ENCODE measurements at regions not wholly inside any gene's neighbourhood (a gene's known extent, or its start where the extent isn't known, plus 50 kb on each side); places are given as distances from the start of the nearest gene placed in this dataset.

- DNase-seq, result no peak
These were observed 270.2 kb upstream of the RAB6C start for GRCh38 chr2:129709001-129709955.

- DNase-seq, result no peak
These were observed 269.4 kb upstream of the RAB6C start for GRCh38 chr2:129709956-129710598.

GRCh38 chr2:129710670-129711495 is 268.6 kb upstream of the RAB6C start:
- DNase-seq, result no peak

- DNase-seq, result no peak
These were observed 267.4 kb upstream of the RAB6C start for GRCh38 chr2:129711816-129712675.

- DNase-seq, result no peak
These were observed 266.8 kb upstream of the RAB6C start for GRCh38 chr2:129712676-129712985.

- no peak for DNase-seq
These were observed 266.1 kb upstream of the RAB6C start for GRCh38 chr2:129713337-129713736.

GRCh38 chr2:129716781-129717559 is 262.5 kb upstream of the RAB6C start:
- no peak for DNase-seq

- DNase-seq, result no peak
These were observed 261.8 kb upstream of the RAB6C start for GRCh38 chr2:129717560-129718130.

GRCh38 chr2:129719335-129719734 is 260.1 kb upstream of the RAB6C start:
- DNase-seq, result no peak

- DNase-seq, result no peak
These were observed 259.1 kb upstream of the RAB6C start for GRCh38 chr2:129720360-129720759.

- DNase-seq, result no peak
These were observed 258.7 kb upstream of the RAB6C start for GRCh38 chr2:129720761-129721160.

GRCh38 chr2:129721236-129721635 is 258.2 kb upstream of the RAB6C start:
- no peak for DNase-seq

GRCh38 chr2:129721846-129722245 is 257.6 kb upstream of the RAB6C start:
- no peak for DNase-seq

- DNase-seq, result no peak
These were observed 257.0 kb upstream of the RAB6C start for GRCh38 chr2:129722306-129723019.

- DNase-seq, result no peak
These were observed 256.0 kb upstream of the RAB6C start for GRCh38 chr2:129723277-129724020.

GRCh38 chr2:129724021-129724757 is 255.3 kb upstream of the RAB6C start:
- DNase-seq, result no peak

GRCh38 chr2:129726216-129726615 is 253.2 kb upstream of the RAB6C start:
- no peak for DNase-seq

GRCh38 chr2:129727286-129727685 is 252.2 kb upstream of the RAB6C start:
- no peak for DNase-seq

Data from CD4-positive, alpha-beta T cell treated with Interleukin-6 for 4 hours (primary cell).